HepG2 (cell line): ENCODE measurements at regions not wholly inside any gene's neighbourhood (a gene's known extent, or its start where the extent isn't known, plus 50 kb on each side); places are given as distances from the start of the nearest gene placed in this dataset.
A peak's percentile ranks its signal among the peaks of the same experiment; 100 is the strongest.

Experiments
- ATAC-seq: fragments of 200-7000 bp; cut with Tn5 transposase; 3 replicates; pipeline ENCODE4 v1.9.1; 2020; ENCODE audit warnings: mild to moderate bottlenecking, moderate library complexity
- BruUV-seq: library from RNA; stranded (reverse); fragments of 400-500 nt; replicated peaks from 2 replicates; lab custom pipeline; 2021; lab: Mats Ljungman, UMichigan
- CTCF ChIA-PET: fragments of 300-600 bp; formaldehyde crosslinking; extraction: SDS; loops from one replicate; lab custom pipeline; 2021; ENCODE audit warnings: low total read pairs, inconsistent platforms, low intra/inter-chr PET ratio; lab: Yijun Ruan, JAX
- POLR2A ChIA-PET: fragments of 350-600 bp; sonication (Branson Sonifier 250); formaldehyde crosslinking; loops from one replicate; lab custom pipeline; 2020; ENCODE audit warnings: antibody characterized with exemption, inconsistent platforms; lab: Yijun Ruan, JAX
- DNase-seq: peaks from one replicate; pipeline ENCODE4 v3.0.0-alpha.2; 2015; ENCODE audit warnings: low spot score
- FAIRE-seq: peaks from 3 replicates; lab custom pipeline; 2011; peaks lifted over from hg19 to GRCh38; lab: Jason Lieb, UNC
- H2AFZ ChIP-seq: one replicate; pipeline ENCODE4 v1.6.1; 2011; ENCODE audit warnings: low read length, inconsistent platforms
- H3K27ac ChIP-seq: fragments of 300-600 bp; 3 replicates; pipeline ENCODE4 v1.8.0; 2011; ENCODE audit warnings: mixed run types, mild to moderate bottlenecking, mixed read lengths, low read length, inconsistent platforms; ENCODE audit not compliant: insufficient read depth; ENCODE audit errors: extremely low read length
- H3K27me3 ChIP-seq, 2 experiments: fragments of 200-600 bp in 1 of 2; 2 replicates in 1 of 2; 3 replicates in 1 of 2; pipeline versions ENCODE4 v1.6.0 to v1.8.0; 2011; ENCODE audit warnings: low read length in 2 of 2, mild to moderate bottlenecking in 2 of 2, moderate library complexity in 2 of 2, inconsistent platforms in 1 of 2; ENCODE audit not compliant: insufficient read depth in 2 of 2, control insufficient read depth in 1 of 2
- H3K36me3 ChIP-seq, 2 experiments: fragments of 200-600 bp in 1 of 2; replicated peaks in 1 of 2; 2 replicates in 1 of 2; 3 replicates in 1 of 2; pipeline versions ENCODE4 v1.5.1 to v1.8.0; 2011; ENCODE audit warnings: low read length in 2 of 2, inconsistent platforms in 1 of 2; ENCODE audit not compliant: insufficient read depth in 2 of 2, control insufficient read depth in 1 of 2
- H3K4me1 ChIP-seq: 2 replicates; pipeline ENCODE4 v1.5.1; 2012; ENCODE audit warnings: low read length, inconsistent platforms; ENCODE audit not compliant: insufficient read depth
- H3K4me2 ChIP-seq: 2 replicates; pipeline ENCODE4 v1.6.0; 2011; ENCODE audit warnings: low read depth, low read length, inconsistent platforms
- H3K4me3 ChIP-seq, 3 experiments: fragments of 200-600 bp in 1 of 3; sonication (generic), shearing (Covaris generic) in 1 of 3; replicated peaks in 1 of 3; 2 replicates each; pipeline ENCODE4 v1.5.1; 2011 to 2016; ENCODE audit warnings: low read length in 3 of 3, inconsistent platforms in 2 of 3, low read depth in 2 of 3, mild to moderate bottlenecking in 2 of 3, control low read depth in 1 of 3, mixed read lengths in 1 of 3; ENCODE audit not compliant: insufficient read depth in 1 of 3
- H3K79me2 ChIP-seq: one replicate; pipeline ENCODE4 v1.6.1; 2011; ENCODE audit warnings: low read length, inconsistent platforms; ENCODE audit not compliant: insufficient read depth
- H3K9ac ChIP-seq: 2 replicates; pipeline ENCODE4 v1.6.0; 2011; ENCODE audit warnings: mild to moderate bottlenecking, low read depth, low read length, inconsistent platforms; ENCODE audit not compliant: insufficient read depth
- H3K9me3 ChIP-seq: 2 replicates; pipeline ENCODE4 v1.5.1; 2012; ENCODE audit warnings: mild to moderate bottlenecking, low read length
- H4K20me1 ChIP-seq: 2 replicates; pipeline ENCODE4 v1.6.0; 2011; ENCODE audit warnings: inconsistent platforms, mild to moderate bottlenecking, low read length, moderate library complexity; ENCODE audit not compliant: insufficient read depth
- CREB3 ChIP-seq: sonication (generic); formaldehyde crosslinking; IDR thresholded peaks from 2 replicates; pipeline ENCODE4 v1.5.0; 2020; ENCODE audit warnings: missing genetic modification reagents
- ELK4 ChIP-seq: sonication (generic); formaldehyde crosslinking; IDR thresholded peaks from 2 replicates; pipeline ENCODE4 v1.9.0; 2021; ENCODE audit warnings: missing genetic modification reagents, borderline replicate concordance
- IRF1 ChIP-seq: sonication (generic); formaldehyde crosslinking; IDR thresholded peaks from 2 replicates; pipeline ENCODE4 v1.4.0; 2020; ENCODE audit warnings: low read depth, mild to moderate bottlenecking, missing genetic modification reagents
- JUN ChIP-seq: sonication (generic); formaldehyde crosslinking; IDR thresholded peaks from 2 replicates; pipeline ENCODE4 v1.4.0; 2020; ENCODE audit warnings: mild to moderate bottlenecking, missing genetic modification reagents
- MNT ChIP-seq: fragments of 450-650 bp; IDR thresholded peaks from 2 replicates; pipeline ENCODE4 v1.6.1; 2016
- NR2F2 ChIP-seq: IDR thresholded peaks from 2 replicates; pipeline ENCODE4 v1.6.1; 2012; ENCODE audit warnings: low read depth, inconsistent platforms, borderline replicate concordance
- ZBTB14 ChIP-seq: sonication (generic); formaldehyde crosslinking; IDR thresholded peaks from 2 replicates; pipeline ENCODE4 v1.4.0; 2020; ENCODE audit warnings: missing genetic modification reagents
- ZNF749 ChIP-seq: sonication (generic); formaldehyde crosslinking; IDR thresholded peaks from 2 replicates; pipeline ENCODE4 v1.8.0; 2022; ENCODE audit warnings: mild to moderate bottlenecking, missing genetic modification reagents, moderate library complexity, borderline replicate concordance
- ZXDC ChIP-seq: sonication (generic); formaldehyde crosslinking; IDR thresholded peaks from 2 replicates; pipeline ENCODE4 v1.5.0; 2020; ENCODE audit warnings: mild to moderate bottlenecking, missing genetic modification reagents
- WGBS: methylation state at CpG from one replicate; pipeline ENCODE4 v1.1.6; 2017; ENCODE audit warnings: low lambda C conversion rate; 5-methylcytosine and 5-hydroxymethylcytosine counted together
- in situ Hi-C: cut with HindIII; loops from 2 replicates; pipeline ENCODE4 v1.10.0; 2017; ENCODE audit warnings: low pct_unique_long_range_greater_than_20kb; ENCODE audit not compliant: extremely low pct_ligation_motif_present
- intact Hi-C: fragments of 100-400 bp; cut with micrococcal nuclease; formaldehyde crosslinking; loops from one replicate; pipeline ENCODE4 v1.10.0; 2022; ENCODE audit not compliant: unreplicated experiment

GRCh38 chr1:2891923-2892448 is 90.5 kb upstream of the TTC34 start (continued):
- TF ChIP-seq ZXDC = no peak
- no peak for TF ChIP-seq IRF1
- no peak for TF ChIP-seq NR2F2
- no peak for TF ChIP-seq ELK4 (CRISPR knock-in tag)
- no peak for TF ChIP-seq CREB3
- TF ChIP-seq, all 625 proteins: peak for 0

GRCh38 chr1:2893473-2894120 is 92.1 kb upstream of the TTC34 start:
- H3K4me1 ChIP-seq = no peaks in the 10 kb centered on the region
- no peak for DNase-seq
- TF ChIP-seq ZNF749 (CRISPR knock-in tag) = no peak
- no peak for TF ChIP-seq JUN (CRISPR knock-in tag)
- no peak for TF ChIP-seq ZBTB14
- peak; percentile 98 for TF ChIP-seq MNT
- no peak for ATAC-seq
- no peaks in the 10 kb centered on the region for H3K79me2 ChIP-seq
- H3K27ac ChIP-seq = no peak overlapping the region
- FAIRE-seq = no peak
- peaks cover 6 to 32% of the 10 kb centered on the region in 2 experiments; a peak in 4 of 5 replicates for H3K27me3 ChIP-seq
- in situ Hi-C loops (no loop called here), intact Hi-C loops (no loop called here)
- no peaks in the 10 kb centered on the region for H3K36me3 ChIP-seq
- H3K4me3 ChIP-seq = no peak overlapping the region
- H2AFZ ChIP-seq = no peak overlapping the region
- H3K9ac ChIP-seq = no peak overlapping the region
- ChIA-PET POLR2A (no interaction called here), CTCF (no interaction called here)
- no TSS peak for BruUV-seq
- H4K20me1 ChIP-seq = no peaks in the 10 kb centered on the region
- peaks cover 8% of the 10 kb centered on the region; the same call in 1 of the 2 replicates for H3K9me3 ChIP-seq
- no peak overlapping the region for H3K4me2 ChIP-seq
- 27% methylated on average over 8 of the region's 20 CpGs for WGBS
